Parathyroid adenoma (tissue), 2 donors: ENCODE measurements at regions not wholly inside any gene's neighbourhood (a gene's known extent, or its start where the extent isn't known, plus 50 kb on each side); places are given as distances from the start of the nearest gene placed in this dataset.

ENCODE experiments used
- H2AFZ ChIP-seq: fragments of 300-600 bp; sonication (generic); one replicate; pipeline ENCODE4 v1.7.0; 2017; ENCODE audit warnings: antibody characterized with exemption, mild to moderate bottlenecking
- H3K27ac ChIP-seq: fragments of 300-600 bp; sonication (generic); one replicate; pipeline ENCODE4 v1.7.0; 2017
- H3K27me3 ChIP-seq: fragments of 300-600 bp; sonication (generic); one replicate; pipeline ENCODE4 v1.7.0; 2017; ENCODE audit warnings: low read length; ENCODE audit not compliant: control insufficient read depth, insufficient read depth
- H3K36me3 ChIP-seq: fragments of 300-600 bp; sonication (generic); one replicate; pipeline ENCODE4 v1.7.0; 2017; ENCODE audit warnings: low read length; ENCODE audit not compliant: control insufficient read depth, insufficient read depth
- H3K4me1 ChIP-seq: fragments of 300-600 bp; sonication (generic); one replicate; pipeline ENCODE4 v1.7.0; 2017; ENCODE audit warnings: control low read depth
- H3K4me2 ChIP-seq: fragments of 300-600 bp; sonication (generic); one replicate; pipeline ENCODE4 v1.7.0; 2017; ENCODE audit warnings: low read length
- H3K4me3 ChIP-seq: fragments of 300-600 bp; sonication (generic); one replicate; pipeline ENCODE4 v1.7.0; 2017; ENCODE audit warnings: low read depth, low read length
- H3K79me2 ChIP-seq: fragments of 300-600 bp; sonication (generic); one replicate; pipeline ENCODE4 v1.7.0; 2017; ENCODE audit warnings: control low read depth
- H3K9ac ChIP-seq: fragments of 300-600 bp; sonication (generic); one replicate; pipeline ENCODE4 v1.7.0; 2017; ENCODE audit warnings: mild to moderate bottlenecking
- H3K9me3 ChIP-seq: fragments of 300-600 bp; sonication (generic); one replicate; pipeline ENCODE4 v1.7.0; 2017; ENCODE audit warnings: low read length; ENCODE audit not compliant: control insufficient read depth
- TF ChIP-seq, protein P1 (sequence below): fragments of 300-600 bp; sonication (generic); IDR thresholded peaks from one replicate; pipeline ENCODE4 v1.7.0; 2017; ENCODE audit warnings: antibody characterized with exemption, mild to moderate bottlenecking
- donor health status: primary hyperparathyroidism.

DNA sequence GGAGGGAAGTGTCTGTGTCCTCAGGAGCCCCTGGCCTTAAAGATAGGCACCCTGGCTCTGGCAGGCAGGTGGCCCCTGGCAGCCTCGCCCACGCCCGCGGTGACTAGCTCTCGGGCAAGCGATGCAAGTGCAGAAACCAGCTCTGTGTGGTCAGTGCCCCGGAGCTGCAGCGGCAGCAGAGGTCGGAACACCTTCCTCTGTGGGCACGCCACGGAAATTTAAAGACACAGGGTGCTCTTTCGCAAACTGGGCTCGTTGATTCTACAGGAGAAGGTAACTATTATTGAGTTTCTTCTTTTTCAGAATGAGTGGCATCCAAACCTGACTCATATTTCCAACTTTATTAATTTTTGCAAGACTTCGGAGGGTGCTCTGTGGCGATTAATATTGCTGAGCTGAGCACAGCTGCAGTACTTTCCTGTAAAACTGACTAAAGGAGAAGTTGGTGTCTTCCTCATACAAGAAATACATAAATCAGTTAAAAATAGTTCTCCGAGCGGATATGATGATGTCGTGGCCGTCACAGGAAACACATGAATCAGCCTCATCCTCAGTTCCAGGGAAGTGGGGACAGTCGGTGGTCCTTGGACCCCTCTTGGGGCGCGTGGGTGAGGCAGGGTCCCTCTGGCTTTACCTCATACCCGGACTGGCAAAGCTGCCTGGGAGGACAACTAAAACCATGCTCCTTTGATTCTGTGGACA lies 120.2 kb downstream of the METRNL start:
- Histone ChIP-seq H3K27me3 (no peaks in the 10 kb centered on the region), H3K4me2 (no peak overlapping the region), H3K9me3 (no peaks in the 10 kb centered on the region), H3K4me3 (no peak overlapping the region), H3K4me1 (peaks cover 42% of the 10 kb centered on the region), H3K36me3 (no peaks in the 10 kb centered on the region), H3K79me2 (no peaks in the 10 kb centered on the region), H3K9ac (no peak overlapping the region), H3K27ac (peak overlapping the region; percentile 74), H2AFZ (no peak overlapping the region)
- TF ChIP-seq, protein P1, sequence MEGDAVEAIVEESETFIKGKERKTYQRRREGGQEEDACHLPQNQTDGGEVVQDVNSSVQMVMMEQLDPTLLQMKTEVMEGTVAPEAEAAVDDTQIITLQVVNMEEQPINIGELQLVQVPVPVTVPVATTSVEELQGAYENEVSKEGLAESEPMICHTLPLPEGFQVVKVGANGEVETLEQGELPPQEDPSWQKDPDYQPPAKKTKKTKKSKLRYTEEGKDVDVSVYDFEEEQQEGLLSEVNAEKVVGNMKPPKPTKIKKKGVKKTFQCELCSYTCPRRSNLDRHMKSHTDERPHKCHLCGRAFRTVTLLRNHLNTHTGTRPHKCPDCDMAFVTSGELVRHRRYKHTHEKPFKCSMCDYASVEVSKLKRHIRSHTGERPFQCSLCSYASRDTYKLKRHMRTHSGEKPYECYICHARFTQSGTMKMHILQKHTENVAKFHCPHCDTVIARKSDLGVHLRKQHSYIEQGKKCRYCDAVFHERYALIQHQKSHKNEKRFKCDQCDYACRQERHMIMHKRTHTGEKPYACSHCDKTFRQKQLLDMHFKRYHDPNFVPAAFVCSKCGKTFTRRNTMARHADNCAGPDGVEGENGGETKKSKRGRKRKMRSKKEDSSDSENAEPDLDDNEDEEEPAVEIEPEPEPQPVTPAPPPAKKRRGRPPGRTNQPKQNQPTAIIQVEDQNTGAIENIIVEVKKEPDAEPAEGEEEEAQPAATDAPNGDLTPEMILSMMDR = no peak

DNA sequence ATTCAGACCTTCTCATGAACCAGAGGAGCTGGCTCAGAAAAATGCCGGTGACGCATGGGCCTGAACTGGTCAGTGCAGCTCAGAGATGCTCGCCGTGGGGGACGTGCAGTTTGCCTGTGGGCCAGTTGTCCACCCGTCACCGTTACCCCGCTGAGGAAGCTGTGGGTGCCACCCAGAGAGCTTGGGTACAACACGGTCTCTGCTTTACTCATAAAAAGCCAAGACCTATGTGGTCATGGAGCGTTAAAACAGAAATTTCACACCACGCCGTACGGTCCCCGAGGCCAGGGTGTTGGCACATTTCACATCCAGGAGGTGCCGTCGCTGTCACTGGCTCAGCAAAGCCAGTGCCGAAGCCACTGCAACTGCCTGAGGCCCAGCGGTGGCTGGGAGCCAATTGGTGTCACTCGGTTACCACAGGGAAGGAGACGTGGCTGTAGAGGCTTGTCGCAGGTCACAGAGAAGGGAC lies 120.9 kb downstream of the METRNL start:
- H3K27me3 ChIP-seq = no peaks in the 10 kb centered on the region
- peak overlapping the region; percentile 74 for H3K27ac ChIP-seq
- peak overlapping the region; percentile 84 for H2AFZ ChIP-seq
- no peak overlapping the region for H3K4me3 ChIP-seq
- no peaks in the 10 kb centered on the region for H3K9me3 ChIP-seq
- H3K36me3 ChIP-seq = no peaks in the 10 kb centered on the region
- H3K79me2 ChIP-seq = no peaks in the 10 kb centered on the region
- no peak overlapping the region for H3K9ac ChIP-seq
- TF ChIP-seq, protein P1 = no peak
- H3K4me2 ChIP-seq = peak overlapping the region; percentile 33
- H3K4me1 ChIP-seq = peaks cover 42% of the 10 kb centered on the region

DNA sequence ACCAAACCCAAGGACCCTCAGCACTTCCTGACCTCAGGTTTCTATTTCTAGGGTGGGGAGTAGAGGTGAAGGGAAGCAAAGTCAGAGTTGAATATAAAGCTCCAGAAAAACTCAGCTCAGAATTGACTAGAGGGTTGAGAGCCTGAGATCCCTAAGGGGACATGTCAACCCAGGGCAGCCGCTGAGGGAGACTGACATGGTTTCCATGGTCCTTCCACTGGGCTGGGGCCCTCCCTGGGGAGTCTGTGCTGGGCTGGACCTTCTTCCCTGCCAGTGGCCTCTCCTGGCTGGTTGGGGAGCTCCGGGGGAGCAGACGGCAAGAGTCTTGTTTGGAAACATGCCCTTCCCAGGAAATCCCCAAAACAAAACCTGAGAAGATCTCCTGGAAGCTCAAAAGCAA lies 121.3 kb downstream of the METRNL start:
- Histone ChIP-seq H3K4me3 (no peak overlapping the region), H3K27me3 (no peaks in the 10 kb centered on the region), H2AFZ (peak overlapping the region; percentile 84), H3K4me2 (peak overlapping the region; percentile 33), H3K9ac (no peak overlapping the region), H3K4me1 (peaks cover 42% of the 10 kb centered on the region), H3K79me2 (no peaks in the 10 kb centered on the region), H3K9me3 (no peaks in the 10 kb centered on the region), H3K36me3 (no peaks in the 10 kb centered on the region), H3K27ac (peak overlapping the region; percentile 74)
- TF ChIP-seq, protein P1 = no peak

DNA sequence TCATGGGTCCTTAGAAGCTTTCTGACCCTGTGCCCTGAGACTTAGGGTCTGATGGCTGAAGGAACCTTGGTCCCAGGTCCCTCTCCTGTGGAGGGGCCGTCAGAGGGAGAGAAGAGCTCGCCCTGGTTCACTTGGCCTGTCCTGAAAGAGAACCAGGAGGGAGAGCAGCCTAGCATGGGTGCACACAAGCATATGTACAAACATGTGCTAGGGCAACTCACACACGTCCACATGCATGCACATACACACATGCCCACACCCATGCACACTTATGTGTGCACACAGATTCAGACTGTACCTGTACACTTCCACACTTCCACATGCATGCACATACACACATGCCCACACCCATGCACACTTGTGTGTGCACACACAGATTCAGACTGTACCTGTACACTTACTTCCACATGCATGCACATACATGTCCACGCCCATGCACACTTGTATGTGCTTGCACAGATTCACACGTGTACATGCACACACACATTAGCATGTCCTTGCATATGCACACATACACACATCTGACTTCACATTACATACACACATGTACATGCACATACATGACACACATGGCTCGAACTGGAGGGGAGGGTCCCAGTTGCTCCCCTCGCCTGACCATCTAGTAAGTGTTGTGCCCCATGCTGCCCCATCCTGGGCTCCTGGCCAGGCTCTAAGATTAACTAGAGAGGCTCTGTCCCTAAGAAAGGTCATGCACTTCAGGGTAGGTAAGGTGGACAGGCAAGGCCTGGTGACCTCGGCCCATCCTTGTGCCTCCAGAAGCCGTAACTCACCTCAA lies 122.0 kb downstream of the METRNL start:
- Histone ChIP-seq H3K9me3 (no peaks in the 10 kb centered on the region), H2AFZ (peak overlapping the region; percentile 84), H3K4me3 (no peak overlapping the region), H3K79me2 (no peaks in the 10 kb centered on the region), H3K9ac (no peak overlapping the region), H3K36me3 (no peaks in the 10 kb centered on the region), H3K4me2 (no peak overlapping the region), H3K27ac (peak overlapping the region; percentile 79), H3K4me1 (peaks cover 42% of the 10 kb centered on the region), H3K27me3 (no peaks in the 10 kb centered on the region)
- TF ChIP-seq, protein P1 = no peak
